Activated naive CD8-positive, alpha-beta T cell treated with anti-CD3 and anti-CD28 coated beads, Interleukin-2, amount 50 U/mL, for 16 hours (primary cell): ENCODE measurements at regions not wholly inside any gene's neighbourhood (a gene's known extent, or its start where the extent isn't known, plus 50 kb on each side); places are given as distances from the start of the nearest gene placed in this dataset.

Source experiments
- DNase-seq: peaks from one replicate; pipeline ENCODE4 v3.0.0-alpha.2; 2020; ENCODE audit warnings: low read depth, low spot score

GRCh38 chr5:158406884-158407823, 548.2 kb upstream of the CLINT1 start:
- no peak for DNase-seq

GRCh38 chr5:158398360-158399201, 539.6 kb upstream of the CLINT1 start:
- DNase-seq, result no peak

GRCh38 chr5:158397278-158397677, 538.3 kb upstream of the CLINT1 start:
- DNase-seq, result no peak

GRCh38 chr5:158394102-158394501, 535.2 kb upstream of the CLINT1 start:
- no peak for DNase-seq

- no peak for DNase-seq
These were observed 534.5 kb upstream of the CLINT1 start for GRCh38 chr5:158393457-158393856.

- no peak for DNase-seq
These were observed 533.8 kb upstream of the CLINT1 start for GRCh38 chr5:158392753-158393152.

GRCh38 chr5:158390577-158390976, 531.6 kb upstream of the CLINT1 start:
- no peak for DNase-seq

GRCh38 chr5:158389786-158390185, 530.8 kb upstream of the CLINT1 start:
- no peak for DNase-seq

GRCh38 chr5:158388021-158388420, 529.1 kb upstream of the CLINT1 start:
- DNase-seq, result no peak

GRCh38 chr5:158387499-158387898, 528.6 kb upstream of the CLINT1 start:
- DNase-seq, result no peak

GRCh38 chr5:158385982-158386381, 527.0 kb upstream of the CLINT1 start:
- no peak for DNase-seq

- DNase-seq, result no peak
These were observed 525.9 kb upstream of the CLINT1 start for GRCh38 chr5:158384535-158385481.

GRCh38 chr5:158383486-158383885, 524.5 kb upstream of the CLINT1 start:
- DNase-seq, result no peak

- DNase-seq, result no peak
These were observed 523.5 kb upstream of the CLINT1 start for GRCh38 chr5:158382473-158382872.

GRCh38 chr5:158381614-158382160, 522.7 kb upstream of the CLINT1 start:
- DNase-seq, result no peak

- no peak for DNase-seq
These were observed 521.7 kb upstream of the CLINT1 start for GRCh38 chr5:158380661-158381060.

- no peak for DNase-seq
These were observed 520.0 kb upstream of the CLINT1 start for GRCh38 chr5:158378931-158379330.

GRCh38 chr5:158376679-158377078, 517.7 kb upstream of the CLINT1 start:
- DNase-seq, result no peak

- no peak for DNase-seq
These were observed 516.6 kb upstream of the CLINT1 start for GRCh38 chr5:158375531-158375930.

GRCh38 chr5:158373608-158374395, 514.9 kb upstream of the CLINT1 start:
- DNase-seq, result no peak
